Neuronal stem cell (in vitro differentiated cells): ENCODE measurements at regions not wholly inside any gene's neighbourhood (a gene's known extent, or its start where the extent isn't known, plus 50 kb on each side); places are given as distances from the start of the nearest gene placed in this dataset.

Source experiments
- DNase-seq: peaks from one replicate; pipeline ENCODE4 v3.0.0-alpha.2; 2013; ENCODE audit warnings: low spot score
- H2AFZ ChIP-seq: one replicate; pipeline ENCODE4 v1.6.1; 2013; ENCODE audit warnings: mild to moderate bottlenecking, low read length, inconsistent platforms
- H2AK5ac ChIP-seq: 2 replicates; pipeline ENCODE4 v1.6.1; 2013; ENCODE audit warnings: low read depth, mild to moderate bottlenecking, inconsistent platforms, low read length, moderate library complexity, mixed read lengths
- H2BK120ac ChIP-seq: 2 replicates; pipeline ENCODE4 v1.6.1; 2013; ENCODE audit warnings: low read depth, mild to moderate bottlenecking, inconsistent platforms, low read length, moderate library complexity, mixed read lengths
- H2BK12ac ChIP-seq: one replicate; pipeline ENCODE4 v1.6.1; 2013; ENCODE audit warnings: low read length, inconsistent platforms
- H2BK15ac ChIP-seq: 2 replicates; pipeline ENCODE4 v1.6.1; 2013; ENCODE audit warnings: mild to moderate bottlenecking, low read length, inconsistent platforms, mixed read lengths
- H2BK5ac ChIP-seq: one replicate; pipeline ENCODE4 v1.6.1; 2013; ENCODE audit warnings: inconsistent platforms, mild to moderate bottlenecking, low read length, moderate library complexity
- H3K14ac ChIP-seq: one replicate; pipeline ENCODE4 v1.6.1; 2013; ENCODE audit warnings: low read length, inconsistent platforms
- H3K18ac ChIP-seq: 2 replicates; pipeline ENCODE4 v1.6.1; 2013; ENCODE audit warnings: low read length, inconsistent platforms
- H3K23ac ChIP-seq: 2 replicates; pipeline ENCODE4 v1.6.1; 2013; ENCODE audit warnings: low read depth, mild to moderate bottlenecking, mixed read lengths, low read length, inconsistent platforms; ENCODE audit not compliant: poor library complexity
- H3K27ac ChIP-seq: replicated peaks from 3 replicates; pipeline ENCODE4 v1.5.1; 2013; ENCODE audit warnings: low read length, inconsistent platforms
- H3K27me3 ChIP-seq, 3 experiments: 2 replicates each; pipeline ENCODE4 v1.6.1; 2013; ENCODE audit warnings: low read length in 3 of 3, mild to moderate bottlenecking in 2 of 3, inconsistent platforms in 1 of 3, low read depth in 1 of 3, mixed read lengths in 1 of 3, moderate library complexity in 1 of 3; ENCODE audit not compliant: control insufficient read depth in 3 of 3, insufficient read depth in 3 of 3
- H3K36me3 ChIP-seq, 2 donors: replicated peaks in 1 of 2; 2 replicates each; pipeline ENCODE4 v1.6.1; 2013; ENCODE audit warnings: low read length in 2 of 2; ENCODE audit not compliant: control insufficient read depth in 2 of 2, insufficient read depth in 2 of 2
- H3K4ac ChIP-seq: 2 replicates; pipeline ENCODE4 v1.6.1; 2013; ENCODE audit warnings: inconsistent platforms, mild to moderate bottlenecking, low read length, moderate library complexity
- H3K4me1 ChIP-seq, 2 donors: 1 replicate in 1 of 2; 2 replicates in 1 of 2; pipeline ENCODE4 v1.6.1; 2013; ENCODE audit warnings: low read length in 2 of 2, low read depth in 1 of 2; ENCODE audit not compliant: control insufficient read depth in 2 of 2, insufficient read depth in 1 of 2
- H3K4me2 ChIP-seq: one replicate; pipeline ENCODE4 v1.6.1; 2013; ENCODE audit warnings: mild to moderate bottlenecking, low read length, inconsistent platforms; ENCODE audit not compliant: insufficient read depth, poor library complexity, severe bottlenecking
- H3K4me3 ChIP-seq, 2 donors: 2 replicates each; pipeline ENCODE4 v1.5.1; 2013; ENCODE audit warnings: low read length in 2 of 2, mild to moderate bottlenecking in 2 of 2, inconsistent platforms in 1 of 2, moderate library complexity in 1 of 2
- H3K79me1 ChIP-seq: one replicate; pipeline ENCODE4 v1.6.1; 2013; ENCODE audit warnings: low read depth, mild to moderate bottlenecking, inconsistent platforms, low read length, moderate library complexity
- H3K9ac ChIP-seq: one replicate; pipeline ENCODE4 v1.6.1; 2013; ENCODE audit warnings: mild to moderate bottlenecking, low read depth, low read length, inconsistent platforms; ENCODE audit not compliant: poor library complexity
- H3K9me3 ChIP-seq, 2 donors: replicated peaks in 1 of 2; 2 replicates each; pipeline versions ENCODE3 to v1.6.1; 2013; ENCODE audit warnings: low read length in 2 of 2, mild to moderate bottlenecking in 2 of 2, inconsistent platforms in 1 of 2, low read depth in 1 of 2, mixed read lengths in 1 of 2, moderate library complexity in 1 of 2; ENCODE audit not compliant: control insufficient read depth in 2 of 2, insufficient read depth in 1 of 2
- H4K8ac ChIP-seq: one replicate; pipeline ENCODE4 v1.6.1; 2013; ENCODE audit warnings: low read depth, mild to moderate bottlenecking, inconsistent platforms, low read length, moderate library complexity
- H4K91ac ChIP-seq: one replicate; pipeline ENCODE4 v1.6.1; 2013; ENCODE audit warnings: low read length, low read depth, mild to moderate bottlenecking, inconsistent platforms; ENCODE audit not compliant: poor library complexity
- WGBS, 2 donors: extraction: QIAGEN DNeasy Blood & Tissue Kit; methylation state at CpG; one replicate each; pipeline ENCODE4 v1.1.7; 2013; ENCODE audit warnings: missing lambda C conversion rate in 2 of 2, mixed read lengths in 1 of 2; ENCODE audit not compliant: insufficient read length in 2 of 2, insufficient replicate concordance in 1 of 2; ENCODE audit errors: extremely low coverage in 2 of 2; 5-methylcytosine and 5-hydroxymethylcytosine counted together

DNA sequence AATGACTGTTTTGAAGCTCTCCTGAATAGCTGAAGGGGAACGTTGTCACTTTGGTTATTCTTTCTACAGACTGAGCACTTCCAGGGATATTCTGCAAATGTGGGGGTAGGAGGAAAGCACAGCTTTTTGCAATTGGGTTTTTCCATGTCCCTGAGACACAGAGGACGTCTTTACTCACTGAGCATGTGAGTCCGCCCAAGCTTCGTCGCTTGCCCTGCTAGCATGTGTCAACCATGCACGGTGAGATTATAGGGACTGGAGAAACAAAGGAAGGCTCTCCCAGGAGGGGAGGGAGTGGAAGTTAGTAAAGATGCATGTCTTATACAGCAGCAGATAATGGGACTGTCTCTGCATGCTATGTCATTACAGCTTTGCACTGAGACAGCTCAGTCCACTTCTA is 111.5 kb upstream of the SFRP2 start:
- H3K27ac ChIP-seq = no peak overlapping the region
- H3K4me3 ChIP-seq = no peak overlapping the region
- no CpG with 5 or more reads among the region's 6 CpGs for WGBS, 2 donors
- H3K36me3 ChIP-seq = no peaks in the 10 kb centered on the region
- no peak overlapping the region for H3K18ac ChIP-seq
- no peak for DNase-seq
- no peak overlapping the region for H2BK12ac ChIP-seq
- H3K23ac ChIP-seq = no peak overlapping the region
- H3K14ac ChIP-seq = no peak overlapping the region
- no peak overlapping the region for H4K91ac ChIP-seq
- H3K27me3 ChIP-seq = no peaks in the 10 kb centered on the region
- H2BK120ac ChIP-seq = no peak overlapping the region
- no peak overlapping the region for H2BK5ac ChIP-seq
- peaks cover 0 to 7% of the 10 kb centered on the region in 2 donors for H3K4me1 ChIP-seq
- H2AFZ ChIP-seq = no peak overlapping the region
- no peak overlapping the region for H3K9ac ChIP-seq
- no peaks in the 10 kb centered on the region for H3K9me3 ChIP-seq
- no peak overlapping the region for H3K4ac ChIP-seq
- no peaks in the 10 kb centered on the region for H3K79me1 ChIP-seq
- H2BK15ac ChIP-seq = no peak overlapping the region
- no peak overlapping the region for H3K4me2 ChIP-seq
- H2AK5ac ChIP-seq = no peak overlapping the region
- no peak overlapping the region for H4K8ac ChIP-seq

DNA sequence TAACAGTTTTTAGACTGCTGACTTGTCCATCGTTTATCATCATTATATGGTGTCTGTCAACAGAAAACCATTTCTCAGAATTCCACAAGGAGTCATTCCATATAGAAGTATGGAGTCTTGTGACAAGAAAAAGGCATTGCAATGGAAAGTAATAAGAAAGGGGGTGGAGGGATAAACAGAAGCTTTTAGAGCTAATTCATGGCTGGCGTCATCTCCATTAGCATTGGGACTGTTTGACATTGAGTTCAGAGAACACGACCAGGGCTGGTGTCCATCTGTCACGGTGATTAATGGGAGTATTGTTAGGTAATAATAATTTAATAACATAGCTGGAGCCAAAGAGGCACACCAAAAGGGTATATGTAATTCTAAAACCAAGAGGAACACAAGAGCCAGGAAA is 101.9 kb upstream of the SFRP2 start:
- Histone ChIP-seq H3K9me3 (no peaks in the 10 kb centered on the region), H3K14ac (no peak overlapping the region)

DNA sequence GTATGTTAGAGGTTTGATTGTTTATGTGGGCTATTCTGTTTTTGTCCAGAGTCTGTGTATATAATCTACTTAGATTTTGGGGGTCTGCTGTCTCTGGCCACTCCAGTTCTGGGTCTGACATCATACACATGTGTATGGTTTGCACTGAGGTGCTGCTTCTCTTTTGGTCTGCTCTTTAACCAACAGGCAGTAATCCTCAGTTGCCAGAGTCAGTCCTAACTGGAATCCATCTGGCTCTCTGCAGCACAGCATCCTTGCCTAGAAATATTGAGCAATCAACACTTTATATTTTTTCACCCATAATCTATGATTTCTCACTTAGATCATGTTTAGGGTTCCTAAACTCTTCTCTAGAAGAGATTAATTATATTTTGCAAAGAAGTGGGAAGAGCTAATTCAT is 98.3 kb upstream of the SFRP2 start:
- Histone ChIP-seq H3K27ac (no peak overlapping the region), H3K36me3 (peaks cover 0 to 5% of the 10 kb centered on the region in 2 donors), H2BK120ac (no peak overlapping the region), H4K8ac (no peak overlapping the region), H3K4me2 (no peak overlapping the region), H2AFZ (no peak overlapping the region), H3K14ac (no peak overlapping the region), H2BK5ac (no peak overlapping the region), H3K4me3 (no peak overlapping the region), H3K4me1 (peaks cover 0 to 5% of the 10 kb centered on the region in 2 donors), H2BK12ac (no peak overlapping the region), H2BK15ac (no peak overlapping the region), H3K23ac (no peak overlapping the region), H3K9ac (no peak overlapping the region), H3K4ac (no peak overlapping the region), H3K27me3 (no peaks in the 10 kb centered on the region), H3K18ac (no peak overlapping the region), H4K91ac (no peak overlapping the region), H3K9me3 (peaks cover under 1 to 5% of the 10 kb centered on the region in 2 donors), H3K79me1 (no peaks in the 10 kb centered on the region), H2AK5ac (no peak overlapping the region)
- DNase-seq = no peak

More for the DNA sequence above, 101.9 kb upstream of the SFRP2 start:
- H3K4me1 ChIP-seq = no peaks in the 10 kb centered on the region
- no peaks in the 10 kb centered on the region for H3K27me3 ChIP-seq
- no peak overlapping the region for H4K91ac ChIP-seq
- DNase-seq = no peak
- no peak overlapping the region for H2AK5ac ChIP-seq
- H3K27ac ChIP-seq = no peak overlapping the region
- H3K4me3 ChIP-seq = no peak overlapping the region
- no peak overlapping the region for H2BK5ac ChIP-seq
- no peak overlapping the region for H3K9ac ChIP-seq
- H3K4ac ChIP-seq = no peak overlapping the region
- H2BK15ac ChIP-seq = no peak overlapping the region
- no peak overlapping the region for H3K18ac ChIP-seq
- no peak overlapping the region for H3K23ac ChIP-seq
- WGBS, 2 donors = no CpG with 5 or more reads among the region's 4 CpGs
- no peak overlapping the region for H2BK120ac ChIP-seq
- no peaks in the 10 kb centered on the region for H3K79me1 ChIP-seq
- no peak overlapping the region for H2BK12ac ChIP-seq
- no peak overlapping the region for H2AFZ ChIP-seq
- H3K36me3 ChIP-seq = no peaks in the 10 kb centered on the region
- H4K8ac ChIP-seq = no peak overlapping the region
- H3K4me2 ChIP-seq = no peak overlapping the region

DNA sequence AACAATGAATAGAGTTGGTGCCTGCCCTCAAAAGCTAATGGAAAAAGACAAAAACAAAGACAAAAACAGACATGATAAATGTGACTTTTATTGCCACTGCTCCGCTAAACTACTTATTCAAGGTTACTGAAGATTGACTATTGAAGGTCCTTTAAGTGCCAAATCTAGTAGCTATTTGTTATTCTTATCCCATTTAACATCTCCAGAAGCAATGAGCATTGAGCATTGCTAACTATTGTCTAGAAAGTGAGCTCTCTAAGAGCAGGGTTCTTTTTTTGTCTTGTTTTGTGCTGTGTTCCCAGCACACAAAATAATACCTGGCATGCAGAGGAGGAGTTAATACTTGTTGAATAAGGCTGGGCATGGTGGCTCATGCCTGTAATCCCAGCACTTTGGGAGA is 95.4 kb upstream of the SFRP2 start:
- Histone ChIP-seq H3K4ac (no peak overlapping the region), H3K36me3 (peaks cover 0 to 5% of the 10 kb centered on the region in 2 donors), H4K8ac (no peak overlapping the region), H3K4me2 (no peak overlapping the region), H4K91ac (no peak overlapping the region), H3K4me1 (peaks cover 0 to 5% of the 10 kb centered on the region in 2 donors), H3K9ac (no peak overlapping the region), H3K14ac (no peak overlapping the region), H2AFZ (no peak overlapping the region), H3K9me3 (peaks cover 15 to 21% of the 10 kb centered on the region in 2 donors), H2BK120ac (no peak overlapping the region), H3K79me1 (no peaks in the 10 kb centered on the region), H2BK12ac (no peak overlapping the region), H2BK5ac (no peak overlapping the region), H3K23ac (no peak overlapping the region), H2AK5ac (no peak overlapping the region), H2BK15ac (no peak overlapping the region), H3K27ac (no peak overlapping the region), H3K18ac (no peak overlapping the region), H3K4me3 (no peak overlapping the region), H3K27me3 (no peaks in the 10 kb centered on the region)
- WGBS, 2 donors = no CpG with 5 or more reads among the region's 1 CpG
- no peak for DNase-seq
